DOHH2 (cell line): ENCODE measurements at regions not wholly inside any gene's neighbourhood (a gene's known extent, or its start where the extent isn't known, plus 50 kb on each side); places are given as distances from the start of the nearest gene placed in this dataset.
"Not testable (repeated sequence)": the region's sequence is repeated elsewhere in the genome, so short reads cannot be mapped to it uniquely, and the experiment has no call there.

Experiments used
- CTCF ChIP-seq: fragments of 200-600 bp; sonication (generic); IDR thresholded peaks from one replicate; pipeline ENCODE4 v1.5.1; 2014; ENCODE audit warnings: antibody characterized with exemption, mild to moderate bottlenecking, low read depth, low read length; ENCODE audit not compliant: poor library complexity, severe bottlenecking
- EZH2phosphoT487 ChIP-seq: fragments of 200-600 bp; sonication (generic); IDR thresholded peaks from 2 replicates; pipeline ENCODE4 v1.6.1; 2017; ENCODE audit warnings: borderline replicate concordance, mild to moderate bottlenecking, antibody characterized with exemption, low read length, moderate library complexity, mixed read lengths

- TF ChIP-seq CTCF, EZH2phosphoT487: not testable (repeated sequence)
Observed at GRCh38 chr3:162640208-162640607, 1143.6 kb downstream of the OTOL1 start.
